Body of pancreas (tissue), 4 donors: ENCODE measurements at regions not wholly inside any gene's neighbourhood (a gene's known extent, or its start where the extent isn't known, plus 50 kb on each side); places are given as distances from the start of the nearest gene placed in this dataset.

Experiments used
- POLR2A ChIP-seq, 3 donors: fragments of 450-650 bp; IDR thresholded peaks; one replicate each; pipeline ENCODE4 v1.6.1; 2016; ENCODE audit warnings: antibody characterized with exemption in 3 of 3, mild to moderate bottlenecking in 2 of 3
- TF ChIP-seq, protein P1 (sequence below), 7 experiments: fragments of 450-650 bp in 4 of 7; fragments of 200-600 bp in 3 of 7; sonication (generic) in 3 of 7; IDR thresholded peaks; one replicate each; pipeline ENCODE4 v1.5.1; 2016 to 2019; ENCODE audit warnings: antibody characterized with exemption in 7 of 7

DNA sequence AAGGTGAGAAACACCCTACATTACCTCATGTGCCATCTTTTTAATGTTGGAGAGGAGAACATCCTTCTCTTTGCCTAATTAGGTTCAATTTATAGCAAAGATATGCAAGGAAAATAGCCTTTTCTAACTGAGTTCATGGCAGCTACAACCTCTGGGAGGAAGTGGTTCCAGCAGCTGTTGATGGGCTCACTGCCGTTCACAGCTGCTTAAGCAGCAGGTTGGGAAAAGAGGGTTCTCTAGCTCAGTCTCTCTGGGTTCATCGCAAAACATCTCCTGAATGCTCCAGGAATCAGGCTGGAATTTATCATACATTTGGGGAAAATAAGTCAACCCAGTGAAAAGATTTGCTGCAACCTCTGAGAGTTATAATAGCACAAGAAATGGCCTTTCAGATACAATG lies 115.1 kb downstream of the UNC5CL start:
- TF ChIP-seq POLR2A (IDR thresholded peaks at IDR 0.05) = no peak
- TF ChIP-seq, protein P1, sequence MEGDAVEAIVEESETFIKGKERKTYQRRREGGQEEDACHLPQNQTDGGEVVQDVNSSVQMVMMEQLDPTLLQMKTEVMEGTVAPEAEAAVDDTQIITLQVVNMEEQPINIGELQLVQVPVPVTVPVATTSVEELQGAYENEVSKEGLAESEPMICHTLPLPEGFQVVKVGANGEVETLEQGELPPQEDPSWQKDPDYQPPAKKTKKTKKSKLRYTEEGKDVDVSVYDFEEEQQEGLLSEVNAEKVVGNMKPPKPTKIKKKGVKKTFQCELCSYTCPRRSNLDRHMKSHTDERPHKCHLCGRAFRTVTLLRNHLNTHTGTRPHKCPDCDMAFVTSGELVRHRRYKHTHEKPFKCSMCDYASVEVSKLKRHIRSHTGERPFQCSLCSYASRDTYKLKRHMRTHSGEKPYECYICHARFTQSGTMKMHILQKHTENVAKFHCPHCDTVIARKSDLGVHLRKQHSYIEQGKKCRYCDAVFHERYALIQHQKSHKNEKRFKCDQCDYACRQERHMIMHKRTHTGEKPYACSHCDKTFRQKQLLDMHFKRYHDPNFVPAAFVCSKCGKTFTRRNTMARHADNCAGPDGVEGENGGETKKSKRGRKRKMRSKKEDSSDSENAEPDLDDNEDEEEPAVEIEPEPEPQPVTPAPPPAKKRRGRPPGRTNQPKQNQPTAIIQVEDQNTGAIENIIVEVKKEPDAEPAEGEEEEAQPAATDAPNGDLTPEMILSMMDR (IDR thresholded peaks at IDR 0.05) = no peak
